Liver (tissue), 8 donors: ENCODE measurements at regions not wholly inside any gene's neighbourhood (a gene's known extent, or its start where the extent isn't known, plus 50 kb on each side); places are given as distances from the start of the nearest gene placed in this dataset.

ENCODE experiments used
- DNase-seq: peaks from one replicate; pipeline ENCODE4 v3.0.0-alpha.2; 2017; ENCODE audit warnings: low spot score
- H3K27ac ChIP-seq, 2 donors: one replicate each; pipeline ENCODE4 v1.7.0; 2013; ENCODE audit warnings: inconsistent platforms in 2 of 2, low read length in 2 of 2, control low read depth in 1 of 2, low read depth in 1 of 2, mild to moderate bottlenecking in 1 of 2
- H3K27me3 ChIP-seq, 4 donors: one replicate each; pipeline versions ENCODE4 v1.6.1 to v1.7.0; 2013; ENCODE audit warnings: low read length in 3 of 4, inconsistent platforms in 1 of 4, mild to moderate bottlenecking in 1 of 4, moderate library complexity in 1 of 4; ENCODE audit not compliant: control insufficient read depth in 4 of 4, insufficient read depth in 4 of 4
- H3K36me3 ChIP-seq, 4 donors: one replicate each; pipeline versions ENCODE4 v1.6.1 to v1.7.0; 2013; ENCODE audit warnings: low read length in 3 of 4, mild to moderate bottlenecking in 3 of 4, low read depth in 1 of 4, moderate library complexity in 1 of 4; ENCODE audit not compliant: control insufficient read depth in 4 of 4, insufficient read depth in 3 of 4
- H3K4me1 ChIP-seq, 4 donors: one replicate each; pipeline versions ENCODE4 v1.6.1 to v1.7.0; 2013; ENCODE audit warnings: low read length in 3 of 4, mild to moderate bottlenecking in 3 of 4, moderate library complexity in 1 of 4; ENCODE audit not compliant: control insufficient read depth in 4 of 4, insufficient read depth in 4 of 4
- H3K4me3 ChIP-seq, 3 donors: one replicate each; pipeline versions ENCODE4 v1.6.1 to v1.7.0; 2013; ENCODE audit warnings: low read length in 3 of 3, control low read depth in 1 of 3, low read depth in 1 of 3, mild to moderate bottlenecking in 1 of 3
- H3K9ac ChIP-seq, 2 donors: one replicate each; pipeline ENCODE4 v1.7.0; 2013; ENCODE audit warnings: low read length in 2 of 2, mild to moderate bottlenecking in 2 of 2, moderate library complexity in 2 of 2, control low read depth in 1 of 2, low read depth in 1 of 2
- H3K9me3 ChIP-seq, 4 donors: one replicate each; pipeline versions ENCODE4 v1.6.1 to v1.7.0; 2013; ENCODE audit warnings: low read length in 3 of 4; ENCODE audit not compliant: control insufficient read depth in 4 of 4
- EGR1 ChIP-seq, 2 donors: IDR thresholded peaks; 2 replicates each; pipeline ENCODE4 v1.6.1; 2016 to 2018; ENCODE audit warnings: antibody characterized with exemption in 2 of 2, low read depth in 2 of 2
- FOXA1 ChIP-seq: IDR thresholded peaks from 2 replicates; pipeline ENCODE4 v1.6.1; 2016; ENCODE audit warnings: antibody characterized with exemption
- FOXA2 ChIP-seq: IDR thresholded peaks from 2 replicates; pipeline ENCODE4 v1.6.1; 2016; ENCODE audit warnings: antibody characterized with exemption
- GABPA ChIP-seq, 2 donors: IDR thresholded peaks in 1 of 2; conservative IDR thresholded peaks in 1 of 2; 2 replicates each; pipeline ENCODE4 v1.6.1; 2016; ENCODE audit warnings: antibody characterized with exemption in 2 of 2, mild to moderate bottlenecking in 1 of 2, moderate library complexity in 1 of 2
- HNF4A ChIP-seq, 2 donors: conservative IDR thresholded peaks; 2 replicates each; pipeline ENCODE4 v1.6.1; 2016; ENCODE audit warnings: antibody characterized with exemption in 2 of 2, mild to moderate bottlenecking in 2 of 2
- HNF4G ChIP-seq: IDR thresholded peaks from 2 replicates; pipeline ENCODE4 v1.6.1; 2016; ENCODE audit warnings: antibody characterized with exemption
- JUND ChIP-seq, 2 donors: IDR thresholded peaks; 2 replicates each; pipeline ENCODE4 v1.6.1; 2016; ENCODE audit warnings: antibody characterized with exemption in 2 of 2
- NR2F2 ChIP-seq: IDR thresholded peaks from 2 replicates; pipeline ENCODE4 v1.6.1; 2016; ENCODE audit warnings: antibody characterized with exemption
- RAD21 ChIP-seq, 2 donors: IDR thresholded peaks; 2 replicates each; pipeline ENCODE4 v1.6.1; 2016; ENCODE audit warnings: antibody characterized with exemption in 2 of 2, mild to moderate bottlenecking in 2 of 2
- REST ChIP-seq: IDR thresholded peaks from 2 replicates; pipeline ENCODE4 v1.6.1; 2016; ENCODE audit warnings: antibody characterized with exemption, mild to moderate bottlenecking
- RXRA ChIP-seq, 2 donors: IDR thresholded peaks; 2 replicates each; pipeline ENCODE4 v1.6.1; 2017 to 2018; ENCODE audit warnings: antibody characterized with exemption in 2 of 2, mild to moderate bottlenecking in 1 of 2
- SP1 ChIP-seq: IDR thresholded peaks from 2 replicates; pipeline ENCODE4 v1.6.1; 2018; ENCODE audit warnings: antibody characterized with exemption, mild to moderate bottlenecking
- TAF1 ChIP-seq: conservative IDR thresholded peaks from 2 replicates; pipeline ENCODE4 v1.6.1; 2016; ENCODE audit warnings: antibody characterized with exemption, mild to moderate bottlenecking
- YY1 ChIP-seq: IDR thresholded peaks from 2 replicates; pipeline ENCODE4 v1.6.1; 2016; ENCODE audit warnings: antibody characterized with exemption, mild to moderate bottlenecking
- ZBTB33 ChIP-seq: IDR thresholded peaks from 2 replicates; pipeline ENCODE4 v1.6.1; 2016; ENCODE audit warnings: antibody characterized with exemption
- WGBS: extraction: QIAGEN DNeasy Blood & Tissue Kit; methylation state at CpG from one replicate; pipeline ENCODE4 v1.1.7; 2013; 5-methylcytosine and 5-hydroxymethylcytosine counted together
- TF ChIP-seq, protein P1 (sequence below): fragments of 150-350 bp; IDR thresholded peaks from 2 replicates; pipeline ENCODE4 v1.5.1; 2017; ENCODE audit warnings: improper control_type of control experiment, low read depth, low read length; ENCODE audit not compliant: missing input control
- TF ChIP-seq, protein P2 (sequence below): IDR thresholded peaks from 2 replicates; pipeline ENCODE4 v1.6.1; 2016; ENCODE audit warnings: antibody characterized with exemption
- TF ChIP-seq, protein P3 (sequence below): IDR thresholded peaks from 2 replicates; pipeline ENCODE4 v1.6.1; 2016; ENCODE audit warnings: antibody characterized with exemption
- donor health status: healthy.
- donor health status: healthy.
- donor health status: healthy.
- donor health status: healthy.
- donor health status: healthy.

DNA sequence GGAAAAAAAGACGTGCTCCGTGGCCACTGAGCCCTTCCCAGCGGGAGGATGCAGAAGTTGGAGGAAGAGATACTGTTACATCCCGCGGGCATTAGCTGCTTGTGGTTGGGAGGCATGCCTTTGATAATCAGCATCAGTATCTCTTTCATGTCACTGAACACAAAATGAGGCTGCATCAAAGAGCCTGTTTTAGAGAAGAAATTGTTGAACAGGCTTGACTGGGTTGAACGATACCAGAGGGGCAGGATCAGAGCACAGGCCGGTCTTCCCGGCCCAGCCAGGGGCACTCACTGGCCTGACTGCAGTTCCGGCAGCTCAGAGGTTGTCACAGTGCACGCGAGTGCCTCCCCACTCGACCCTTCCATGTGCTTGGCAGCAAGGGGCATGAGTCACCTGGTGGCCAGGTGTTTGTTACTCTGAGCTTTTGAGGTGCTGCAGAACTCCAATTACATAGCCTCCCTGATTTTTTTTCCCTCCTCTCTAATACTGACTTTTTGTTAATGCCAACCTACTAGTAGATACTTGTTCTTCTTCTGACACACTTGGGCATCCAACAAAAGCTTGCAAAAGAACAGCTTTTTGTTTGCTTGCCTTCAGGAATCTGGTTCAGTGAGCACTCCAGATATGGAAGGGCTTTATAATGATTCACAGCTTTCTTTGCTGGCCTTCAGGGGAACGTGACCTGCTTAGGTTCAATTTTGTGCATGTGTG lies 121.6 kb downstream of the VAPA start:
- Histone ChIP-seq H3K9me3 (no peaks in the 10 kb centered on the region), H3K27me3 (no peaks in the 10 kb centered on the region), H3K4me3 (no peak overlapping the region), H3K9ac (no peak overlapping the region), H3K27ac (no peak overlapping the region), H3K4me1 (no peaks in the 10 kb centered on the region), H3K36me3 (no peaks in the 10 kb centered on the region)
- WGBS: 73% methylated on average over 13 of the region's 13 CpGs
- no peak for DNase-seq
- TF ChIP-seq, protein P1, sequence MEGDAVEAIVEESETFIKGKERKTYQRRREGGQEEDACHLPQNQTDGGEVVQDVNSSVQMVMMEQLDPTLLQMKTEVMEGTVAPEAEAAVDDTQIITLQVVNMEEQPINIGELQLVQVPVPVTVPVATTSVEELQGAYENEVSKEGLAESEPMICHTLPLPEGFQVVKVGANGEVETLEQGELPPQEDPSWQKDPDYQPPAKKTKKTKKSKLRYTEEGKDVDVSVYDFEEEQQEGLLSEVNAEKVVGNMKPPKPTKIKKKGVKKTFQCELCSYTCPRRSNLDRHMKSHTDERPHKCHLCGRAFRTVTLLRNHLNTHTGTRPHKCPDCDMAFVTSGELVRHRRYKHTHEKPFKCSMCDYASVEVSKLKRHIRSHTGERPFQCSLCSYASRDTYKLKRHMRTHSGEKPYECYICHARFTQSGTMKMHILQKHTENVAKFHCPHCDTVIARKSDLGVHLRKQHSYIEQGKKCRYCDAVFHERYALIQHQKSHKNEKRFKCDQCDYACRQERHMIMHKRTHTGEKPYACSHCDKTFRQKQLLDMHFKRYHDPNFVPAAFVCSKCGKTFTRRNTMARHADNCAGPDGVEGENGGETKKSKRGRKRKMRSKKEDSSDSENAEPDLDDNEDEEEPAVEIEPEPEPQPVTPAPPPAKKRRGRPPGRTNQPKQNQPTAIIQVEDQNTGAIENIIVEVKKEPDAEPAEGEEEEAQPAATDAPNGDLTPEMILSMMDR: no peak
- no peak for TF ChIP-seq EGR1 (IDR thresholded peaks at IDR 0.05; ENCODE audit: low read depth in 2 of 2)
- TF ChIP-seq NR2F2: no peak
- no peak for TF ChIP-seq HNF4A (conservative IDR thresholded peaks at IDR 0.05)
- TF ChIP-seq HNF4G: no peak
- no peak for TF ChIP-seq RAD21 (IDR thresholded peaks at IDR 0.05)
- TF ChIP-seq GABPA (IDR thresholded peaks at IDR 0.05 in 1 of 2, conservative IDR thresholded peaks at IDR 0.05 in 1 of 2): no peak
- no peak for TF ChIP-seq ZBTB33
- no peak for TF ChIP-seq FOXA1
- no peak for TF ChIP-seq FOXA2

GRCh38 chr18:10036479-10036878 lies 122.7 kb downstream of the VAPA start:
- H3K27me3 ChIP-seq: no peaks in the 10 kb centered on the region
- DNase-seq: no peak
- no peak overlapping the region for H3K9ac ChIP-seq
- TF ChIP-seq FOXA2: no peak
- no peak for TF ChIP-seq RAD21 (IDR thresholded peaks at IDR 0.05)
- TF ChIP-seq, protein P2, sequence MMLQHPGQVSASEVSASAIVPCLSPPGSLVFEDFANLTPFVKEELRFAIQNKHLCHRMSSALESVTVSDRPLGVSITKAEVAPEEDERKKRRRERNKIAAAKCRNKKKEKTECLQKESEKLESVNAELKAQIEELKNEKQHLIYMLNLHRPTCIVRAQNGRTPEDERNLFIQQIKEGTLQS: no peak
- no peak for TF ChIP-seq HNF4A (conservative IDR thresholded peaks at IDR 0.05)
- TF ChIP-seq ZBTB33: no peak
- no peak for TF ChIP-seq EGR1 (IDR thresholded peaks at IDR 0.05; ENCODE audit: low read depth in 2 of 2)
- no peak for TF ChIP-seq FOXA1
- no peak for TF ChIP-seq NR2F2
- TF ChIP-seq, protein P1: no peak
- no peak for TF ChIP-seq SP1
- no peak for TF ChIP-seq RXRA (IDR thresholded peaks at IDR 0.05)
- no peak for TF ChIP-seq TAF1
- TF ChIP-seq GABPA (IDR thresholded peaks at IDR 0.05 in 1 of 2, conservative IDR thresholded peaks at IDR 0.05 in 1 of 2): no peak
- TF ChIP-seq, protein P3, sequence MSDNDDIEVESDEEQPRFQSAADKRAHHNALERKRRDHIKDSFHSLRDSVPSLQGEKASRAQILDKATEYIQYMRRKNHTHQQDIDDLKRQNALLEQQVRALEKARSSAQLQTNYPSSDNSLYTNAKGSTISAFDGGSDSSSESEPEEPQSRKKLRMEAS: no peak
- no peak for TF ChIP-seq JUND (IDR thresholded peaks at IDR 0.05)
- no peak for TF ChIP-seq YY1
- no peak for TF ChIP-seq HNF4G
- no peak for TF ChIP-seq REST
- H3K36me3 ChIP-seq: no peaks in the 10 kb centered on the region
- 82% methylated on average over 6 of the region's 6 CpGs for WGBS
- H3K4me1 ChIP-seq: no peaks in the 10 kb centered on the region
- no peaks in the 10 kb centered on the region for H3K9me3 ChIP-seq
- H3K27ac ChIP-seq: no peak overlapping the region
- no peak overlapping the region for H3K4me3 ChIP-seq
